HEK293 (cell line): ENCODE measurements at regions not wholly inside any gene's neighbourhood (a gene's known extent, or its start where the extent isn't known, plus 50 kb on each side); places are given as distances from the start of the nearest gene placed in this dataset.

ENCODE experiments used
- CTCF ChIA-PET: fragments of 350-600 bp; formaldehyde crosslinking; extraction: SDS; loops from one replicate; lab custom pipeline; 2021; ENCODE audit warnings: antibody characterized with exemption; lab: Yijun Ruan, JAX
- POLR2A ChIA-PET: fragments of 300-600 bp; formaldehyde crosslinking; extraction: SDS; loops from one replicate; lab custom pipeline; 2020; ENCODE audit warnings: antibody characterized with exemption, inconsistent platforms; lab: Yijun Ruan, JAX
- H3K27ac ChIP-seq: fragments of 200-500 bp; sonication (Bioruptor generic); 2 replicates; pipeline ENCODE4 v1.5.1; 2014; ENCODE audit warnings: low read depth, low read length, control low read depth, inconsistent platforms; ENCODE audit errors: extremely low read depth
- H3K36me3 ChIP-seq, 2 experiments: fragments of 200-500 bp in 1 of 2; sonication (Bioruptor generic) in 1 of 2; 1 replicate in 1 of 2; 2 replicates in 1 of 2; pipeline ENCODE4 v1.5.1; 2014 to 2017; ENCODE audit warnings: inconsistent platforms in 2 of 2, low read length in 2 of 2; ENCODE audit not compliant: control insufficient read depth in 2 of 2, insufficient read depth in 1 of 2
- H3K4me1 ChIP-seq: fragments of 200-500 bp; sonication (Bioruptor generic); 2 replicates; pipeline ENCODE4 v1.5.1; 2014; ENCODE audit warnings: mild to moderate bottlenecking, low read length, inconsistent platforms; ENCODE audit not compliant: control insufficient read depth, insufficient read depth
- H3K4me3 ChIP-seq: 2 replicates; pipeline ENCODE4 v1.5.1; 2011; ENCODE audit warnings: low read depth, mild to moderate bottlenecking, control low read depth, low read length, moderate library complexity
- H3K9me3 ChIP-seq: fragments of 200-500 bp; sonication (Bioruptor generic); 2 replicates; pipeline ENCODE4 v1.5.1; 2014; ENCODE audit warnings: low read depth, low read length, inconsistent platforms; ENCODE audit not compliant: control insufficient read depth, insufficient read depth
- BCL6B ChIP-seq: fragments of 450-650 bp; formaldehyde crosslinking; IDR thresholded peaks from 2 replicates; pipeline ENCODE4 v1.5.1; 2017; ENCODE audit warnings: missing biosample characterization, missing genetic modification characterization
- GLIS1 ChIP-seq: fragments of 450-650 bp; formaldehyde crosslinking; IDR thresholded peaks from 2 replicates; pipeline ENCODE4 v1.5.1; 2016; ENCODE audit warnings: missing biosample characterization, missing genetic modification characterization
- KLF9 ChIP-seq: fragments of 450-650 bp; formaldehyde crosslinking; IDR thresholded peaks from 2 replicates; pipeline ENCODE4 v1.5.1; 2016; ENCODE audit warnings: missing biosample characterization, missing genetic modification characterization, low read depth
- OSR2 ChIP-seq: fragments of 450-650 bp; formaldehyde crosslinking; IDR thresholded peaks from 2 replicates; pipeline ENCODE4 v1.5.1; 2016; ENCODE audit warnings: missing biosample characterization, missing genetic modification characterization
- PRDM4 ChIP-seq: fragments of 450-650 bp; formaldehyde crosslinking; IDR thresholded peaks from 2 replicates; pipeline ENCODE4 v1.5.1; 2017; ENCODE audit warnings: missing biosample characterization, missing genetic modification characterization
- REST ChIP-seq: fragments of 450-650 bp; formaldehyde crosslinking; IDR thresholded peaks from 2 replicates; pipeline ENCODE4 v1.5.1; 2016; ENCODE audit warnings: missing biosample characterization, missing genetic modification characterization
- SP2 ChIP-seq: fragments of 450-650 bp; formaldehyde crosslinking; IDR thresholded peaks from 2 replicates; pipeline ENCODE4 v1.5.1; 2016; ENCODE audit warnings: missing biosample characterization, missing genetic modification characterization
- YY2 ChIP-seq: fragments of 450-650 bp; formaldehyde crosslinking; IDR thresholded peaks from 2 replicates; pipeline ENCODE4 v1.5.1; 2016; ENCODE audit warnings: missing biosample characterization, missing genetic modification characterization
- ZBTB7A ChIP-seq: fragments of 450-650 bp; formaldehyde crosslinking; IDR thresholded peaks from 2 replicates; pipeline ENCODE4 v1.5.1; 2016; ENCODE audit warnings: low read depth, missing biosample characterization, missing genetic modification characterization
- ZIC2 ChIP-seq: fragments of 450-650 bp; formaldehyde crosslinking; IDR thresholded peaks from 2 replicates; pipeline ENCODE4 v1.5.1; 2016; ENCODE audit warnings: missing biosample characterization, missing genetic modification characterization
- ZNF138 ChIP-seq: fragments of 450-650 bp; formaldehyde crosslinking; IDR thresholded peaks from 2 replicates; pipeline ENCODE4 v1.5.1; 2016; ENCODE audit warnings: missing biosample characterization, missing genetic modification characterization, borderline replicate concordance
- ZNF350 ChIP-seq: fragments of 450-650 bp; formaldehyde crosslinking; IDR thresholded peaks from 2 replicates; pipeline ENCODE4 v1.5.0; 2017; ENCODE audit warnings: missing biosample characterization, mild to moderate bottlenecking, missing genetic modification characterization
- ZNF354C ChIP-seq: fragments of 450-650 bp; formaldehyde crosslinking; IDR thresholded peaks from 2 replicates; pipeline ENCODE4 v1.5.1; 2016; ENCODE audit warnings: missing biosample characterization, missing genetic modification characterization, low read depth, borderline replicate concordance
- ZNF585B ChIP-seq: fragments of 450-650 bp; formaldehyde crosslinking; IDR thresholded peaks from 2 replicates; pipeline ENCODE4 v1.5.1; 2016; ENCODE audit warnings: missing biosample characterization, missing genetic modification characterization
- ZNF639 ChIP-seq: fragments of 450-650 bp; formaldehyde crosslinking; IDR thresholded peaks from 2 replicates; pipeline ENCODE4 v1.5.1; 2016; ENCODE audit warnings: missing biosample characterization, missing genetic modification characterization
- ZNF704 ChIP-seq: fragments of 450-650 bp; formaldehyde crosslinking; IDR thresholded peaks from 2 replicates; pipeline ENCODE4 v1.5.1; 2016; ENCODE audit warnings: missing biosample characterization, missing genetic modification characterization
- ZSCAN23 ChIP-seq: fragments of 450-650 bp; formaldehyde crosslinking; IDR thresholded peaks from 2 replicates; pipeline ENCODE4 v1.5.1; 2016; ENCODE audit warnings: missing biosample characterization, missing genetic modification characterization
- ZSCAN30 ChIP-seq: fragments of 450-650 bp; IDR thresholded peaks from 2 replicates; pipeline ENCODE4 v1.5.1; 2018; ENCODE audit warnings: missing biosample characterization, mild to moderate bottlenecking, missing genetic modification characterization, moderate library complexity

GRCh38 chr12:19915392-19916195, 452.7 kb upstream of the PDE3A start:
- Histone ChIP-seq H3K36me3 (no peaks in the 10 kb centered on the region), H3K4me3 (no peak overlapping the region), H3K27ac (no peak overlapping the region), H3K9me3 (no peaks in the 10 kb centered on the region), H3K4me1 (no peaks in the 10 kb centered on the region)
- no peak for TF ChIP-seq ZNF585B (tag by site-specific recombination)
- no peak for TF ChIP-seq PRDM4
- POLR2A ChIA-PET: no interaction called here
- CTCF ChIA-PET: interaction anchor here (1.0 to 3.3 kb wide), 7 partner anchors 17 to 710 kb away, joined by 3 to 17 read pairs (median 3); no protein-coding TSS in a partner anchor

GRCh38 chr12:19916196-19916753, 452.1 kb upstream of the PDE3A start:
- CTCF ChIA-PET: interaction anchor here (0.6 to 3.3 kb wide), 10 partner anchors 13 to 709 kb away, joined by 3 to 17 read pairs (median 3); no protein-coding TSS in a partner anchor
- Histone ChIP-seq H3K4me3 (no peak overlapping the region), H3K4me1 (no peaks in the 10 kb centered on the region), H3K27ac (no peak overlapping the region), H3K9me3 (no peaks in the 10 kb centered on the region), H3K36me3 (no peaks in the 10 kb centered on the region)
- POLR2A ChIA-PET: no interaction called here
- no peak for TF ChIP-seq ZNF704
- no peak for TF ChIP-seq ZNF138 (tag by site-specific recombination)
- no peak for TF ChIP-seq ZSCAN23 (tag by site-specific recombination)
- TF ChIP-seq ZNF350 (tag by site-specific recombination): no peak
- TF ChIP-seq ZIC2 (tag by site-specific recombination): no peak
- no peak for TF ChIP-seq ZBTB7A
- no peak for TF ChIP-seq SP2
- no peak for TF ChIP-seq BCL6B (tag by site-specific recombination)

- Histone ChIP-seq H3K36me3 (no peaks in the 10 kb centered on the region), H3K9me3 (no peaks in the 10 kb centered on the region), H3K4me1 (no peaks in the 10 kb centered on the region), H3K4me3 (no peak overlapping the region), H3K27ac (no peak overlapping the region)
- ChIA-PET CTCF (interaction anchor here (0.6 to 3.3 kb wide), 9 partner anchors 12 to 1186 kb away, joined by 3 to 17 read pairs (median 4); no protein-coding TSS in a partner anchor), POLR2A (no interaction called here)
- TF ChIP-seq OSR2 (tag by site-specific recombination) (no peak), GLIS1 (no peak), KLF9 (tag by site-specific recombination) (no peak), REST (tag by site-specific recombination) (no peak), YY2 (tag by site-specific recombination) (no peak), ZNF354C (no peak), ZSCAN30 (tag by site-specific recombination) (no peak), ZNF639 (tag by site-specific recombination) (no peak)
Observed at GRCh38 chr12:19916974-19917373, 451.4 kb upstream of the PDE3A start.
